Activated CD4-positive, alpha-beta T cell treated with anti-CD3 and anti-CD28 coated beads for 1 hour (primary cell): ENCODE measurements at regions not wholly inside any gene's neighbourhood (a gene's known extent, or its start where the extent isn't known, plus 50 kb on each side); places are given as distances from the start of the nearest gene placed in this dataset.

Experiments
- DNase-seq: peaks from one replicate; pipeline ENCODE4 v3.0.0-alpha.2; 2020

DNA sequence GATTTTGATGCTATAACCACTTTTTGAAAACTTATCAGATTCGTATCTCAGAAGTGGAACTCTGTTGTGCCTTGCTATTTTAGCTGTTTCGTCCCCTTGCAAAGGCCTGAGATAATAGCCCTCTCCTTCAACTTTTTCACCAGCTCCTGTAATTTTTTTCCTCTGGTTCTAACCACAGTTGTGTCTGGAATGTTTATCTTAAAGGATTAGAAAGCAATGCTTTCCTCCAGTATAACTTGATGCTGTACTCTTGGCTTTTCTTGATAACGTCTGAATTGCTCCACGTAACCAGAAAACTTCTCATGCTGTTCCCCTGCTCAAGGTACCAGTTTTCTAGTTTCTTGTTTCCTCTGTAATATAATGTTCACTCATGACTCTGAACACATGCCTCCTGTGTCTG, 209.4 kb downstream of the DTWD2 start:
- no peak for DNase-seq

DNA sequence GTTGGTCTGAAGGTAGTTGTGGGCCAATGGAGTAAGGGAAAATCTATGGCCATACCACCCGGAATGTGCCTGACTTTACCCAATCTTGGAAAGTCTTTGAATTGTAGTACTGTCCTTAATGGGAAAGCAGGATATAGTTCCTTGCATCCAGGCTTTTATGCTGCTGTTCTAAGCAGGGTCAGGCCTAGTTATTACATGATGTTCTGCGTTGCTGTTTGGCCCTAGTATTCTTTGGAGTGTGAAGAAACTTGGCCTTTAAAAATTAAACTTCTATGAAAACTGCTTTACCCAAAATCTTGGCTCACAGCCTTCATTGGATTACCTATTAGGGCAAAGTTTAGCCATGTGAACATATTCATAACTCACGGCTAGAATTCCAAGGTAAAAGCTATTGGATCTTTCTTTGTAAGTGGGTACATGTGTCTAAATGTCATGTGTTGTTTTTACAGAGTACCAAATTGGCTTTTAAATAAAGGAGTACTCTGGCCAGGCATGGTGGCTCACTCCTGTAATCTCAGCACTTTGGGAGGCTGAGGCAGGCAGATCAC, 211.1 kb downstream of the DTWD2 start:
- DNase-seq = no peak

DNA sequence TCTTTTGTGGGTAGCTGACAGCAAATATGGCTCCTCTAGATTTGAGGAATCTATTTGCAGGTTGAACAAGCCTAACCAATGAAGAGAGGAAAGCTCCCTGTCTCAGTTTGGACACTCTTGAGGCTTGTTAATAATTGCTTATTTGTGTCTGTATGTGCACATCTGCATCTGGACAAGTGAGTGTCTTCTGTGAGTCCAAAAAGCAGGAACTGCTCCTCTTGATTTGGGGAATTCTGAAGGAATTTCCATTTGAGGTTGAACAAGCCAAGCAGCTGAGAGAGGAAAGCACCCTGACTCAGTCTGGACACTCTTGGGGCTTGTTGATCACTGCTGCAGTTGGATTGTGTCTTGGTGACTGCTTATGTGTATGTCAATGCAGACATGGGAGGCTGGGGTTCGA, 211.6 kb downstream of the DTWD2 start:
- no peak for DNase-seq

DNA sequence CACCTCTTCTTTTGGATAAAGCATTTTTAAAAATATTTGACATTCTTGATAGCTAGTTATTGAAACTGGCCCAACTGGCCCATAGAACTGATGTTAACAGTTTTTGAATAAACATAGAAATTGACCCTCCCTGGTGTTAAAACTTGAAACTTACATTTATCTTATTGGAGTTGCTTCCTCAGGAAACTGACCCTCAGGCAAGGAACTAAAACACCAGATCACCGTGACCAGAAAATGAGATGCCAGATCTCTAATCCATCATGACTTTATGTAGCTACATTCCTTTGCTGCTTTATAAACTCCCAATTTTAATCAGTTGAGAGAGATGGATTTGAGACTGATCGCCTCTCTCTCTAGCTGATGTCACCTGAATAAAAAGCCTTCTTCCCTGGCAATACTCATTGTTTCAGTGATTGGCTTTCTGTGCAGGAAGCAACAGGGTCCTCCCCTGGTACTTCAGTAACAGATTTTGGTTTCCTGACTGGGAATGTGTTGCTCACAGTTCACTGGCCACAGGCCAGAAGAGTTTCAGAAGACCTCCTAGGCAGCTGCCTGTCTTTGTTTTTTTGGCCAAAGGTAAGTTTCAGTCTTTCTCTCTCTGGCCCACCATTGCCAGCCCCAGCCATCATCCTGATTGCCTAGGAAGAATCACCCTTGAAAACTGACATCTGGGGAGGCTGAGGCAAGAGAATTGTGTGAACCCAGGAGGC, 212.4 kb downstream of the DTWD2 start:
- no peak for DNase-seq

DNA sequence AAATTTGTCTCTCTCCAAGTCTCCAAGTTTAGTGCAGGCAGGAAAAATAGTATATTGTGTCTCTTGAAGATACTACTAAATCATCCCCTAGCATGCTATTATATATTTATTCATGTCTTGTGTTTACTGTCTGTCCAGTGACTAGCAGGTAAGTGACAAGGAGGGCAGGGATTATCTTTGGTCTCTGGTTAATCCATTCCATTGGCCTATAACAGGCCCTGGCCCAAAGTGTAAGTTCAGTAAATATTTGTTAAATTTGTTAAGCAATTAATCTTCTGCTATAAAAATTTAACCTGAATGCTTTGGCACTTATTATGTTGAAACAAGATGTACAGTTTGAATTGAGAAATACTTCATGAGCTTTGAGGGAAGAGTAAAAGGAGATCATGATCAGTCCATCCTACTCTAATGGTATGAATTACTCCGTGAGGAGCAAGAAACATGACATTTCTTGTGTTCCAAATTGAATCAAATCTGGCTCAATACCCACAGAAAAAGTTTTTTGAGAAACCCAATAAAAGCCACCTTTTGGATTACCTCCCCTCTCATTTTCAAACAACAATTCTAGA, 219.7 kb downstream of the DTWD2 start:
- no peak for DNase-seq

DNA sequence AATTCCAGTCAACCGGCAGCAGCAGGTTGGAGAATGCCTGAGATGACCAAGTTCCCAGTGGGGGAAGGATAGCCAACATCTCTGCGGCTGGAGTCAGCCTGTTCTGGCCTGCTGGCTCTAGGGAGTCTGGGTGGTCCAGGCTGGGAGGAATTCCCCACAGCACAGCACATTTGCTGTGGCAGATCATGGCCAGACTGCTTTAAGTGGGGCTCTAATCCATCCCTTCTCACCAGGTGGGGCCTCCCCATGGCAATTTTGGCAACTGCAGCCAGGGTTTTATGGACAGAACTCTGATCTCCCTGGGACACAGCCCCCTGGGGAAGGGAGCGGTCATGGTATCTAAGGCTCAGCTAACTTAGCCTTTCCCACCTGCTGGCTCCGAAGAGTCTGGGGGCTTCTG, 226.1 kb downstream of the DTWD2 start:
- DNase-seq = no peak

DNA sequence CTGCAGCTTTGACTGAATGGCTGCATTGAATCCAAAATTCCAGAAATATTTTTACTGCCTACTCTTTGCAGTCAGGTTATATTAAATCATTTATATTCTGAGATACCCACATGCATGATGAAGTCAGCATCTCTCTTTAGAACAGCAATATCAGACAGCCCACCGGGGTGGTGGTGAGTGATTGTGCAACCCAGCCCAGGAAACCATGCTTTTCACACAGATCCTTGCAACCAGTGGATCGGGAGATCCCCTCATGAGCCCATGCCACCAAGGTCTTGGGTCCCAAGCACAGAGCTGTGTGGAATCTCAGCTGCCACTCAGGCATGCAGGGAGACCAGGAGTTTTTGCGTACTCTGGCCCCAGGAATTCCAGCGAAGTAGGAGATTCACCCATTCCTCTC, 226.5 kb downstream of the DTWD2 start:
- DNase-seq = no peak

DNA sequence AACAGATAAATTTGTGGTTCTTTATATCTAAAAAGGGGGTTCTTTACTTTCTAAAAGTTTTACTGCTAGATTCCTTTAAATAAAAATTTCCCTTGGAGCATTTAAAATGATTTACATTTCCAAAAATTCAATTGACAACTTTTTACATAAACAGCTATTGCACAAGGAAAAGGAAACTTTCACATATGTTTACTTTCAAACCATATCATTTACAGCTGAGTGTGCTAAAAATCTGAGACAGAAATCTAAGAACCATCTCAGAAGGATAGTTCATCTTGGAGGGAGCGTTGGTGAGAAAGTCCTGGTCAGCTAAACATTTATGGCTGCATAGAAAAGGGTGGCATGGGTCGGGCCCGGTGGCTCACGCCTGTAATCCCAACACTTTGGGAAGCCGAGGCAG, 235.4 kb downstream of the DTWD2 start:
- DNase-seq = no peak

DNA sequence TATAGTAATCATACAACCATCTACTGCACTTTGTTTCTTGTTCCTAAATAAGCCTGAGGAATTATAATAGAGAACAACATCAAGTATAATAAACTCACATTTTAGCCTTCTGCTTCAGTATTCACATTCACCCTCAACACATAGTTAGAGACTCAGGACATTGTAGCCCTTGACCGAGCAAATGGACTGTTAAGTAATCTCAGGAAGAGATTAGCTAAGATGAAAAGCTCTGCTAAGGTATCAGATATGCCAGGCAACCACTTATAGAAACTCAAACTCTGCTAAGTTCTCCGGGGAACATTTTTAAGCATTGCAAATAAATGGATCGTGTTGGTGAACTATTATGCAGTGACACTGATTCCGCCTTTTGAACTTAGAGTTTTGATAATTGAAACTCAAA, 252.0 kb downstream of the DTWD2 start:
- DNase-seq = no peak

DNA sequence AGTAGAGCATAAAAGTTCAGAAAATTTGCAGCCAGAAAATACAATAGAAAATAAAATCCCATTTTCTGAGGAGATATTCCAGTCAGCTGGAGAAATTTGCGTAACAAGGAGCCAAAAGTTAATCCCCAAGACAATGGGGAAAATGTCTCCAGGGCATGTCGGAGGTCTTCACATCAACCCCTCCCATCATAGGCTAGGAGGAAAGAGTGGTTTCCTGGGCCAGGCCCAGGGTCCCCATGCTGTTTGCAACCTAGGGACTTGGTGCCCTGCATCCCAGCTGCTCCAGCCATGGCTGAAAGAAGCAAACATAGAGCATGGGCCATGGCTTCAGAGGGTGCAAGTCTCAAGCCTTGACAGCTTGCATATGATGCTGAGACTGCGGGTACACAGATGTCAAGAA, 255.0 kb downstream of the DTWD2 start:
- DNase-seq = no peak

DNA sequence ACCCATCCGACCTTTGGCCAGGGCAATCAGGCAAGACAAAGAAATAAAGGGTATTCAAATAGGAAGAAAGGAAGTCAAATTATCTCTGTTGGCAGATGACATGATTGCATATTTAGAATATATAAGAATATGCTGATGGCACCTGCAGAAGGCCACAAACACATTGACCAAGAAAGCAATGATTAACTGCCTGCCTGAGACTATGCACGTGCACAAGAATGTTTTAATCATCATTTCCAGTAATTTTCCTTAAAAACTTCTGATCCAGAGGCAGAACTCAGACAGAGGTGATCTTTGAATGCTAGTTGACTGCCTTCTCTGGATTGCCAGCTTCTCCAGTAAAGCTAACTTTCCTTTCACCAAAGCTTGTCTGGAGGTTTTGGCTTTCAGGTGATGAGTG, 260.2 kb downstream of the DTWD2 start:
- DNase-seq = no peak

DNA sequence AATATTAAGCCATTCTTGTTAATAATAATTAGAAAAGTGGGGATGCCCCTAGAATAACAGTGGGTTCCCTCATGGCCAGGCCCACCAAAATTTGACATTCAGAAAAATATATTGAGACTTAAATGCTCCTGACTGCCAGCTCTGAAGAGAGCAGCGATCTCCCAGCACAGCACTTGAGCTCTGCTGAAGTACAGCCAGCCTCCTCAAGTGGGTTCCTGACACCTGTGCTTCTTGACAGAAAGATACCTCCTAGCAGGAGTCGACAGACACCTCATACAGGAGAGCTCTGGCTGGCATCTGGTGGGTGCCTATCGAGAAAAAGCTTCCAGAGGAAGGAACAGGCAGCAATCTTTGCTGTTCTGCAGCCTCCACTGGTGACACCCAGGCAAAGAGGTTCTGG, 261.5 kb downstream of the DTWD2 start:
- no peak for DNase-seq

DNA sequence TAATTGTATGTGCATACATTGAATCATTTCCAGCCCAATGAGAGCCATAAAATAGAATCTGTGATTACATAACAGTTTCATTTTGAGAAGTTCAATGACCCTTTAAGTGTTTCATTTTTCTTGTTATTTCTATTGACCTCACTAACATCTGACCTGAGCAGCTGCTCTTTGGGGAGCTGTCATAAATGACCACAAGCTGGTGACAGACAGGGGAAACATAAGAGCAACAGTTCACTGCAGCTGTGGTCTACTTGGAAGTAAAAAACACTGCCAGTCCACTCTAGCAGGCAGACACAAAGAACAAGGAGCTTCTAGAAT, 265.4 kb downstream of the DTWD2 start:
- no peak for DNase-seq

DNA sequence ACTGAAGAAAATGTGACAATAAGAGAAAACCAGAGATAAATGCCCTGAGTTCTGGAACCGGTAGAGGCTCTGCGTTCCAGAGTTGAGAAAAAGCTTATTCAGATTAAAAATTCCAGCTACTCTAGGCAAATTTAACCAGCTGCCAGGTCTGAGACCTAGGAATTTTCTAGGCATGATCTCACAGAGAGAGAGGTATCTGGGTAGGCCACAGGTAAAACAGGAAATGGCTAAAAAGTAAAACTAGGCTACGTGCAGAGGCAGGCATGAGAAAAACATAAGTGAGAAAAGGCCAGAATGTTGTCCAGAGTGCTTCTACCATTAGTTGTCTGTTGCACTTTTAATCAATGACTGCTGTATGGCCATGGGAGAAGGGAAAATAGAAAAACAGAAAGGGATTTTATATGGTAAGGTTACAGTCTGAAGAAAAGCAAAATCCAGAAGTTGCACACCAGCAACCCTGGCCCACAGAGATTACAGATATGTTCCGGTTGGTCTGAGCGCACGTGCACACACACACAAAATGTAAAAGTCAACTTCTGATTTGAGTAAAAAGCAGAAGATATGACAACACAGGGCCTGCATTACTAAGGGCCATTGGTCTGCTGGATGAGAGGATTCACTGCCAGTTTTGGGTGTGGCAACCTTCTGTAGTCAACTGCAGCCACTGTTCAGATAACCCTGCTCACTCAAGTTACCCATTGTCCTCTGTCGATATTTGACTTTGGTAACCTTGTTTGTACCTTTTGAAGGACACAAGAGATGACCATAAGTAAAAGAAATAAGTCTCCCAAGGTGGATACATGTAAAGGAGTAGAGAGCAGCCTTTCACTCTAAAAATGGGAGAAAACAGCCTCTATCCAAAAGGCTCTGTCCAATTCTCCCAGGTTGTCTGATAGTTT, 266.0 kb downstream of the DTWD2 start:
- DNase-seq = no peak

DNA sequence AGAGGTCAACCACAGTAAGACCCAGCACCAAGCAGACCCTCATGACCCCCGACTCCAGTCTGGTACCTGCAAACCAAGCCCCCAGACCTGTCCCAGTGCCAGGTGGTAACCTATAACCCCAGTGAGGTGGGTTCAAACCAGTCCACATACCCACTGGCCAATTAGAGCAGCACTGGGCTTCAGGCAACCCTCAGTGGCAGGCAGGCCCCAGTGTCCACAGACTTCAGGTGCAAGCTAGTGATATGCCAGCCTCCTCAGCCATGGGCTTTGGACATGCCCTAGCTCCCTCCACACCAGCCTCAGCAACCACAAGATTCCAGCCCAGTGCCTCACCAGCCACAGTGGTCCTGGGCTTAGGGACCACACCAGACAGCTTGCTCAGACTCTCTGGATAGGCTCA, 276.6 kb downstream of the DTWD2 start:
- DNase-seq = no peak

DNA sequence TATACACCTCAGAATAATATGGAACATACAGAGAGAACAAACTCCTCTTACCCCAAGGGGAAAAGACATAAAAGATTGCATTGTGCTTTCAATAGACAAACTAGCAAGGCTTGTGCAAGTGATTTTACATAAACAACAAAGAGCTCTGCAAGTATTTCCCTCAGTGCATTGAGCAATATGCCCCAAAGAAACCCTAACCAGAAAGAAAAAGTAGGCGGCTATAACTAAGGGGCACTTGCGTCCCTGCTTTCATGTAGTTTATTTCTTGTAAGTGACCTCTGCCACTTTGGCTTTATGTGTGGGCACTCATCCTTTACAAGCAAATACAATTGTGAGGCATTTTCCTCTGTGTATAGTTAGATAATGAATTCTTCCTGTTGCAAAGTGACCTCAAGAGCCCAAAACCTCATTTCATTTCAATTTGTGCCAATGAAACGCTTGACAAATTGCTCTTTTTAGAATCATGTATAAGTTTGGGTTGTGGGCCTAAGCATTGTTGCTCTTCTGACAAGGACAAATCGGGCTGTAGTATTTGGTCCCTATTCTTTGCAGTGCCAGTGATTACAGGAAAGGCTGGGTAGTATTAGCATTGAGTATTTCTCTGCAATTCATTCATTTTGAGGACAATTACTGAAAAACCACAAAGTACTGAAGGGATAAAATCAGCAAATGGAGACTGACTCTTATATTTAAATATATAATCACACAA, 282.2 kb downstream of the DTWD2 start:
- no peak for DNase-seq

DNA sequence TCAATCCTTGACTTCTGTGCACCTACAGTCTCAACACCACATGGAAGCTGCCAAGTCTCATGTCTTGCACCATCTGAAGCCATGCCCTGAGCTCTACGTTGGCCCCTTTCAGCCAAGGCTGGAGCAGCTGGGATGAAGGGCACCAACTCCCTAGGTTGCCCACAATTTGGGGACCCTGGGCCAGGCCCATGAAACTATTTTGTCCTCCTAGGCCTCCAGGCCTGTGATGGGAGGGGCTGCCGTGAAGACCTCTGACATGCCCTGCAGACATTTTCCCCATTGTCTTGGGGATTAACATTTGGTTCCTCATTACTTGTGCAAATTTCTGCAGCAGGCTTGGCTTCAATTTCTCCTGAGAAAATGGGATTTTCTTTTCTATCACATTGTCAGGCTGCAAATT, 285.1 kb downstream of the DTWD2 start:
- DNase-seq = no peak

DNA sequence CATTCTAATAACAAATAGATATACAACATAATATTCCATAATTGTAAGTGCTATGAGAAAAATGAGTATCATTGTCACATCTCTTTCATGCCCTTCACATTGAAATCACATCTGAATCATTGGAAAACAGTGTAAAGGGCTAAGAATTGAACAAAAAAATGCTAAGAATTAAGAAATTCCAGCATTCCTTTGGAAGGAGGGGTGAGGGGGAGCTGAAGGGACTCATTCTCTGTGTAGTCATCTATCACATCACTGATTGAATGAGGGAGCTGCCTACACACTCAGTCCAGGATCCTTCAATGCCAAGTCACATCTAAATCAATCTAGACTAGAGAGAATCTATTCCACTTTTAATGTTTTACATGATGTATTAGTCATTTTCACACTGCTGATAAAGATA, 286.6 kb downstream of the DTWD2 start:
- DNase-seq = no peak

DNA sequence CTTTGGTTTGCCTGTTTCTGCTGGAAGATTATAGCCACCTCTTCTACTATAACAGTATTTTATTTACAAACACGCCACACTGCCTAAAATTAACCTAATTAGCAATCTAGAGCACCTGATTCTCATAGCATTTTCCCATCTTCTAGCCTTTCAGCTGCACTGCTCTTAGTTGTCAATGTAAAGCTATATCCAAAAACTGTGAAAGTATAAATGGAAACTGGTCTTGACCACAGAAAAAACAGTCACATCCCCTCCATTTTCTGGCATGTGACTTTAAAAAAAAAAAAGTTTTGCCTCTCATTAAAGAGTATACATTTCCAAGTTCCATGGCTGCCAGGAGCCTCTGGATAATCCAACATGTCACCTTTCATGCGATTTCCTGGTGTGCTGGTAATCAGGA, 287.8 kb downstream of the DTWD2 start:
- DNase-seq = no peak

DNA sequence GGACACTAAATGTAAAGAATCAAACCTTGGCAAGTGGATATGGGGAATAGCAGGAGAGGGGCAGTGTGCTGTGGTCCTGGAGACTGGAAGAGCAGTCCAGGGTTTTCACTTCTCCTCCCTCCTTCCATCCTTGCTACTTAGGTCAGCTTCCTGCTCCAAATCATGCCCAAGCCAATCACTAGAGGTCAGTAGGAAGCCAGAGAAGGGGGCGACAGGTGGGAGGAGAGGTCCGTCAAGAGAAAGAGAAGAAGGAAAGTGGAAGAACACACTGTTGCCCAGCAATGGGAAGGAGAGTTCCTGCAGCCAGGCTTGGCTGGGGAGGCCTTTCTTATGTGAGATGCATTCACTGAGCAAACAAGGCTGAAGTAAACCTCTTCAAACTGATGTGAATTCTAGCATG, 289.6 kb downstream of the DTWD2 start:
- no peak for DNase-seq

DNA sequence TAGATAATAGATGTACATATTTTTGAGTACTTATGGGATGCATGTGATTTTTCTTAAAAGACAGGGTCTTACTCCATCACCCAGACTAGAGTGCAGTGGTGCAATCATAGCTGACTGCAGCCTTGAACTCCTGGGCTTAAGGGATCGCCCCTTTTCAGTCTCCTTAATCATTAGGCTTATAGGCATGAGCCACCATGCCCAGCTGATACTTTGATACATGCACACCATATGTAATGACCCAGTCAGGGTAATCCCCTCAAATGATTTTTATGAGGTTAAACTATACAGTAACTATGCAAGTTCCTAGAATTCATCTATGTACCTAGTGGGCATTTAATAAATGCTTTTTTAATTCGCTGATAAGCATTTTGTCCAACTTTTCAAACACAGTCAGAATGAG, 292.3 kb downstream of the DTWD2 start:
- DNase-seq = no peak

DNA sequence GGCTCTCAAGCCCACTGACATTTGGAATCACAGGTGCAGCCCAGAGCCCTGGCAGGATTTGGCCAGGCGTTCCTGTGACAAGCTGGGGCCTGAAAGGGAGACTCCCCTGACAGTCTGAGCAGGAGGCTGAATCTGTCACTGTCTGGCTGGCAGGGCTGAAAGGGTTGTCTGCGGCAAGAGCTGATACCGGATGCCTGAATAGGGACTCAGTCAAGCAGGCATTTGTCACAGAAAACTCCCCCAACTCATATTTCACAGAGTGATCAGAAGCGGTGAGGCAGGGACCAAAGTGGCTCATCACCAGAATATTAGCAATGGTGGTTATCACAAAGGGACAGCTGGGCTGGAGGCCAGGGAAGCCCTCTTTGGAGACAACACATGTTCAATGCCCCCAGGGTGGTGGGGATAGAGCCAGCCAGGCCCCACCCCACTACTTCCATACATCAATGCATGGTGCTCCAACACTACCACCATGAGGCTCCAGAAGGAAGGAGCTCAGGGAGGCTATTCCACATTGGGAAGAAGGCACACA, 295.5 kb downstream of the DTWD2 start:
- no peak for DNase-seq
